Activated CD4-positive, alpha-beta T cell treated with anti-CD3 and anti-CD28 coated beads for 48 hours (primary cell): ENCODE measurements at regions not wholly inside any gene's neighbourhood (a gene's known extent, or its start where the extent isn't known, plus 50 kb on each side); places are given as distances from the start of the nearest gene placed in this dataset.
A peak's percentile ranks its signal among the peaks of the same experiment; 100 is the strongest.
"Not testable (repeated sequence)": the region's sequence is repeated elsewhere in the genome, so short reads cannot be mapped to it uniquely, and the experiment has no call there.

Source experiments
- DNase-seq: peaks from one replicate; pipeline ENCODE4 v3.0.0-alpha.2; 2020

GRCh38 chr4:111941957-111942356 lies 203.3 kb upstream of the FAM241A start:
- DNase-seq = no peak

GRCh38 chr4:111943796-111944203 lies 201.5 kb upstream of the FAM241A start:
- peak; percentile 3 for DNase-seq

GRCh38 chr4:111945014-111945413 lies 200.2 kb upstream of the FAM241A start:
- no peak for DNase-seq

GRCh38 chr4:111946800-111947199 lies 198.5 kb upstream of the FAM241A start:
- no peak for DNase-seq

- no peak for DNase-seq
Measured at GRCh38 chr4:111952688-111953087, 192.6 kb upstream of the FAM241A start.

- DNase-seq = no peak
Measured at GRCh38 chr4:111954550-111954949, 190.7 kb upstream of the FAM241A start.

GRCh38 chr4:111955001-111955400 lies 190.3 kb upstream of the FAM241A start:
- no peak for DNase-seq

GRCh38 chr4:111957116-111957515 lies 188.1 kb upstream of the FAM241A start:
- no peak for DNase-seq

GRCh38 chr4:111957997-111958396 lies 187.3 kb upstream of the FAM241A start:
- DNase-seq = no peak

GRCh38 chr4:111959222-111959621 lies 186.0 kb upstream of the FAM241A start:
- no peak for DNase-seq

- DNase-seq = no peak
Measured at GRCh38 chr4:111960241-111960667, 185.0 kb upstream of the FAM241A start.

GRCh38 chr4:111961026-111961425 lies 184.2 kb upstream of the FAM241A start:
- not testable (repeated sequence) for DNase-seq

- DNase-seq = no peak
Measured at GRCh38 chr4:111961809-111962208, 183.4 kb upstream of the FAM241A start.

GRCh38 chr4:111963158-111963700 lies 182.0 kb upstream of the FAM241A start:
- no peak for DNase-seq

GRCh38 chr4:111977419-111977965 lies 167.8 kb upstream of the FAM241A start:
- DNase-seq = no peak

GRCh38 chr4:111979921-111980320 lies 165.3 kb upstream of the FAM241A start:
- DNase-seq = no peak

- DNase-seq = no peak
Measured at GRCh38 chr4:111982089-111982488, 163.2 kb upstream of the FAM241A start.

GRCh38 chr4:111984169-111984819 lies 161.0 kb upstream of the FAM241A start:
- no peak for DNase-seq

- DNase-seq = no peak
Measured at GRCh38 chr4:111985426-111985825, 159.8 kb upstream of the FAM241A start.

GRCh38 chr4:111986095-111986494 lies 159.2 kb upstream of the FAM241A start:
- no peak for DNase-seq

GRCh38 chr4:111988514-111988913 lies 156.7 kb upstream of the FAM241A start:
- DNase-seq = no peak

GRCh38 chr4:111989817-111990216 lies 155.4 kb upstream of the FAM241A start:
- no peak for DNase-seq

- DNase-seq = no peak
Measured at GRCh38 chr4:111991163-111991562, 154.1 kb upstream of the FAM241A start.

GRCh38 chr4:111991797-111992196 lies 153.5 kb upstream of the FAM241A start:
- DNase-seq = no peak
